NCI-H1105 (cell line): ENCODE measurements at regions not wholly inside any gene's neighbourhood (a gene's known extent, or its start where the extent isn't known, plus 50 kb on each side); places are given as distances from the start of the nearest gene placed in this dataset.

ENCODE experiments used
- DNase-seq: peaks from one replicate; lab custom pipeline; 2025; lab: John Stamatoyannopoulos, UW

DNA sequence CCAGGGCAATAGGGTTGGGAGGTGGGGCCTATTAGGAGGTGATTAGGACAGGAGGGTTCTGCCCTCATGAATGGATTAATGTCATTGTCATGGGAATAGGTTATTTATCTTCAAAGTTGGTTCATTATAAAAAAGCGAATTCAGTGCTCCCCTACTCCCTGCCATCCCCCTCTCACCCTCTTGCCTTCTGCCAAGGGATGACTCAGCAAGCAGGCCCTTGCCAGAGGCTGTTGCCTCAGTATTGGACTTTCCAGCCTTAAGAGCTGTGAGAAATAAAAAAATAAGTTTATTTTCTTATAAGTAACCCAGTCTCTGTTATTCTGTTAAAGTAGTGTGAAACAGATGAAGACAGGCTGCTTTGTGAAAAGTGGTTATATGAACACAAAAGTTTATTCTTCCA lies 381.1 kb upstream of the ZFP64 start:
- no peak for DNase-seq

DNA sequence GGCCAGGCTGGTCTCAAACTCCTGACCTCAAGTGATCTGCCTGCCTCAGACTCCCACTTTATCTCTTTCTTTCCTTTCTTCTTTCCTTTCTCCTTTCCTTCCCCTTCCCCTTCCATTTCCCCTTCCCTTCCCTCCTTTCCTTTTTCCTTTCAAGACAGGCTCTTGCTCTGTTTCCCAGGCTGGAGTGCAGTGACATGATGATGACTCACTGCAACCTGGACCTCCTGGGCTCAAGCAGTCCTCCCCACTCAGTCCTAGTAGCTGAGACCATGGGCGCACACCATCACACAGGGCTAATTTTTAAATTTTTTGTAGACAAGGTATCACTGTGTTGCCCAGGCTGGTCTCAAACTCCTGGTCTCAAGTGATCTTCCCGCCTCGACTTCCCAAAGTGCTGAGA lies 377.6 kb upstream of the ZFP64 start:
- no peak for DNase-seq

DNA sequence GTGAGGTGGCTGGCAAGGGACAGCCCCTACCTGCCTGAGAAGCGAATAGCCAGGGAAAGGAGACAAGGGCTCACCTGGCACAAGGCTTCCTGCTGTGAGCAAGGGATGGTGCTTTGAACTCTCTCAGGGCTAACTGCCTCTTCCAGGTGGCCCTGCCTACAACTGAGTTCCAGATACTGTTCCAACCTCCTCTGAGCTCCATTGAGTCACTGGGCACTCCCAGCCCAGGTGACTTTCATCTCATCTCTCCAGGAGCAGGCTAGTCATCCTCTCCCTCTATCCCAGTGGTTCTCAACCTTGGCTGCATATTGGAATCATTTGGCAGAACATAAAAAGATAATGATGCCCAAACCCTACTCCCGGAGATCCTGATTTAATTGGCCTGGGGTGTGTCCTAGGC lies 374.0 kb upstream of the ZFP64 start:
- DNase-seq: no peak

DNA sequence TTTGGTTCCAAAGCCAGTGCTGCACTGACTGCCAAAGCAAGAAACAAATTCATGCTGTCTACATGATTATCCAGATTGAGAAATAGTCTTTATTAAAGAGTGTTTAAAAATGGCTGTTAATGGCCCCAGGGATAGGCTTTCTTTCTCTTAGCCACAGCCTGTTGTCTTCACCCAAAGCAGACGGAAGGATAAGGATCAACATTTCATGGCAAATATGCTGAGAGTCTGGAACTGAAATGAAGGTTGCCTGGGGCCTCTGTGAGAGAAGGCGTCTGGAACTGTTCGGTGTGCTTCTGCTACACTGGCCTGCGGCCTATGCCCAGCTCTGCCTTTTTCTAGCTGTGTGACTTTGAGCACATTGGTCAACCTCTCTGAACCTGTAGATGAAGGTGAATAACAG lies 373.0 kb upstream of the ZFP64 start:
- no peak for DNase-seq

DNA sequence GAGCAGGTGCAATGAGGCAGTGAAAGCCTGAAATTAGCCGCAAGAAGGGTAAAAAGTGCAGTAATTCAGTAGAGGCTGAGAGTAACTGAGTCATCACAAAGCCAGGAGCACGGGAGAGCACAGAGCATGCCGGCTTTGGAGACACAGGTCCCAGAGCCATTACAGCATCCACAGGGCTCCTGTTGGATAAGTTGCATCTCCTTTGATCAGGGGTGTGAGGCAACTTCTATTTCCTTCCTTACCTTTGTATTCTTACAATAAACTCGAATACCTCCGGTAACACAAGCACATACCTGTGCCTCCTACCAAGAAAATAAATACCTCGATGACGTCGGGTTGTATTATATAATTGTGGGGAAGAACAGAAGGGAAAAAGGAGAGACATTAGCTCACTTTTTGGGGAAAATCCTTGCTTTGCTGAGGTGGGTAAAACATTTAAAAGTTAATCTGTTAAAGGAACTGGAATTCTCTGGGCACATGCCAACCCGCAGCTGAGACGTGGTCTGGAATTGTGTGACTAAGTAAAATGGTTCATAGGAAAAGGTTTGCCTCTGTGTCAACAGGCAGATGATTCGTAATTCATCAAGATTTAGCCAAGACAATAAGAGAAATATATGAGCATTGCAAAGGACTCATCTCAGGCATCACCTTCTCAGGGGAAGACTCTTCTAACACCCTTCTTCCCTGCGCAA lies 360.7 kb upstream of the ZFP64 start:
- DNase-seq: no peak

DNA sequence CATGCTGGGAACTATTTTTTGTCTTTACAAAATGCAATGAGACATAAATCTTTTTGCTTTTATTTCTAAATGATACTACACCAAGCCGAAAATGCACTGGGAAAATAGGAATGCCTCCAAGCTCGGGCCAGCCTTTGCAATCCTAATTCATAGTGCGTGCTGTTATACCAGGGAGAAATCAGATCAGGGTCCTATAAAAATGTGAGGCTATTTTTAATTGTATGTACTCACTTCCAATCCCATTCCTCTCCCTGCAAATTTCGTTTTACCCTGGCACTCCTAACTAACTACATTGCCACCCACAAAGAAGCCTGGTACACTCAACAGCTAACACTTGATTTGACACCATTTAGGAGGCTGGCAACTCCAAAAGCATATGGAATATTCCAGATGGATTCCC lies 350.6 kb upstream of the ZFP64 start:
- no peak for DNase-seq

DNA sequence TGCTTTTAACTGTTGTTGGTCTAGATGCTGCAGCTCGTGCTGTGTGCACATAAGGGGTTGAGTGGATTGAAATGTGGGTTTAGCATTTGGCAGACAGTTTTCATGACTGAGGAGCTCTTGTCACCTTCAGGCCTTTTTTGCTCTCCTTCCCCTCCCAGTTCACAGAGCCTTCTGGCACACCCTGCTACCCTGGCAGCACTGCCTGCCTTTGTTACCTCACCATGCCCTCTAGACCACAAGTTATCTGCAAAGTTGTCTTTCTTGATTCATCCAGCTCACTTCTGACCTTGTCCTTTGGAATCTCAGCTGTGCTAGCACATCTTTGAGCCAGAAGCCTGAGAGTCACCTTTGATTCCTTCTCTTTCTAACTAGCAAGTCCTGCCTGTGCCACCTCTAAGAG lies 348.9 kb upstream of the ZFP64 start:
- no peak for DNase-seq

DNA sequence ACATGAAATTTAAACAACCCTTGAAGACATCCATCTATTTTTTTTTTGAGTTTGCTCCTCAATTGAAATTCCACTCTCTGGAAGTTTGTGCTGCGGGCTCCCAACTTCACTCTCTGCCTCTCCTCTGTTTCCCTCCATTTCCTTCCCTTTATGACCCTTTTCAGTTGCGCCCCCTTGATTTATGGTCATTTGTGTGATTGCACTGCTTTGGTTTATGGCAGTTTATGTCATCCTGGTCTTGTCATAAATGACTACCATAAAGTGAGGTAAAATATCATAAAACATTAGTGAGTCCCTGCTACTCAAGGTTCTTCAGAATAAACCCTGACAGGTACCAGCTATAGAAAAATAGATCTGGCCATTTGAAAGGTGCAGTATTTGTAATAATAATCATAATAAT lies 348.3 kb upstream of the ZFP64 start:
- no peak for DNase-seq

DNA sequence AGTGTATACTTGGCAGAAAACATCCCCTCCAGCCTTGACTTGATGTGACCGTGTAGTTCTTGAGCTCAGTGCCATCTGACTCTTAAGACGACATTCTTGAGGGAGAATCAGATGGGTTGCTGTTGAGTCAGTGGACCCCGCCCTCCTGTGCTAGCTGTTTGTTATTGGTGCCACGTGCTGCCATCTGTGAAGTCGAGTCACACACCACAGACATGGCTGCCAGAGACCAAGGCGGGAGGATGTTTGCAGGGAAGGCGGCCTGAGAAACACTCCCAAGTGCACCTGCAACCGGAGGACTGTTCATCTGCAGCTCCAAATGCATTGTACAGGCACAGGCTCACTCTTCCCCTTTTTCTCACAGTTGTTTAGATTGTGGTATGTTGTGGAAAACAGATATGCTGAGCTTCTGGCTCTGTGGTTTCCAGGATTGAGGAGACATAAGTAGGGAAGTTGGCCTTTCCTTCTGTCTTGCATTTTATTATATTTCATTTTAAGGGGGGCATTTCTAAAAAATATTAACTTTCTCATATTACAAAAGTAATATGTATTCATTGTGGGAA lies 345.3 kb upstream of the ZFP64 start:
- DNase-seq: no peak

DNA sequence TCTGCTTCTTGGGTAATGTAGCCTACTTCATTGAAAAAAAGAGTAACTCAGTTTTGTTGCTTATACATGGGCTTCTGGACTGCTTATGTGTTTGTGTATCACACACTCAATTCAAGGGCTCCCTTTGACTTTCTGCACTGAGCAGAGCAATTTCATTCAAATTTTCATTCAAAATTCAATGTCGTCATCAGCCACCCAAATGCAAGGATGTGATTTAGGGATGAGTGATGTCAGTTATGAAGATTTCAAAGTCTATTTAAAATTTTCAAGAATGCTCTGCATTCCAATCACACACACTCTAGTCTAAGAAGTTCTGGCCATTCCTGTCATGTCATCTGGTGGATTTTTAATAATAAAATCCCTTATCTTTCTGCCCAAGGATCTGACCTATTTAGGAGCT lies 344.5 kb upstream of the ZFP64 start:
- DNase-seq: no peak

DNA sequence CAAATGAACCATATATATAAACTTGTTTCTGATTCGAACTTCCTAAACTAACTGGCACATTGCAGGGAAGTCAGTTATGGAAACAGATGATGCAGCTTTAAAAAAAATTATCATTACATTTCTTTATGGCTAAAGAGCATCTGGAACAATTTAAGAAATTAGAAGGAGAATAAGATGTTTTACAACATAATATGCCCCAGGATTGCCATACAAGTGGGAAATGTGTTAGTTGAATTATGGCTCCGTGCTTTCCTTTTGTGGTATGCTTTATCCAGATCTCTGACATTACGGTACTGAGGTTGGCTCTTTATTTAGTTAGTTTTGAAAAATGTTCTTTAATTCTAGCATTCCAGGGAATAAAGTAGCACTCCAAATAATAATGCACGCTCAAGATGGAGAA lies 343.0 kb upstream of the ZFP64 start:
- no peak for DNase-seq

DNA sequence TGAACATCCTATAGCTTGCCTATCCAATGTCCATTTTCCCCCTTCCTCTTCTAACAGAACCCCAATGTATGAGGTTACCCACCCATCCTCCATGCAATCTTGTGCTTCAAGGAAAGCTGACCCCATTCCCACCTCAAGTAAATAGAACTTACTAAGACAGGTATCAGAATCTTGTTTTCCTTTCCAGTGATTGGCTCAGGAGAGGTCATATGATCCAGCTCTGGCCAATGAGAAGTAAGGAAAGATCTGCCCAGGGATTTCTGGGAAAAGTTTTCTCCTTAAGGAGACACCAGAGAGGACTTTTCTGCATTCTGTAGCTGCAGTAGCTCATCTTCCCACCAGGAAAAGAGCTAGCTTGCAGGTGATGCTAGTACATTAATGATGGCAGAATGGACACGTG lies 341.8 kb upstream of the ZFP64 start:
- no peak for DNase-seq

DNA sequence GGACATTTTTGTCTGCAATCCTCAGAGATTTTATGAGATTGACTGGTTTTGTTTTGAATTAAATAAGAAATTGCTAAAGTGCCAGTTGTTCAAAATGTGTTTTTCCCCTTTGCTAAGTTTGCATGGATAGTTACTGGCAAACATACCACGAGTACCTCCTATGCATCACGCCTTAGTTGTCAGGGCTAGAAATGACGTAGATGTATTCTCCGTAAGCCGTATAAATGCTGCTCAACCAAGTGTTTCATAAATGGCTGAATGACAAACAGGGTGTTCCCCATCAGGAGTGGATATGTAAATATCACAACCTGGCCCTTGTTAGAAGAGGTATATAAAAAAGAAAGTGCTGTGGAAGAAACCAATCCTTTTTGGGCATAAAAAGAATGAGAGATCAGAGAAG lies 341.1 kb upstream of the ZFP64 start:
- DNase-seq: no peak

DNA sequence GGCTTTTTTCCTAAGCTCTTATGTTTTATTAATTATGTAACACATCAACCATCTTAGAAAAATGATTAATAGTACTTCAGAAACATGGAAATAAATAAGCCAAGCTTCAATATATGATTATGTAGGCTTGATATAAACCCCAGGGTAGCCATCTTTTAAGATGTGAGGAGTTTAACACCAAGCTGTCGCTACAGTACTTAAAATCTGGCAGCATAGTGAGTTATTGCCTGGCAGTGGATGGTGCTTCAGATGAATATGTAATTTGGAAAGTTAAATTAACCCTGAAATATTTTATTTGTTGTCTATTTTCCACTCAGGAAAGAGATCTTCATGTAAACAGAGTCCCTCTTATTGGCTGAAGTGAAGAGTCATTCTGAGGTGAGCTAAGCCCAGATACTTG lies 339.0 kb upstream of the ZFP64 start:
- DNase-seq: no peak

DNA sequence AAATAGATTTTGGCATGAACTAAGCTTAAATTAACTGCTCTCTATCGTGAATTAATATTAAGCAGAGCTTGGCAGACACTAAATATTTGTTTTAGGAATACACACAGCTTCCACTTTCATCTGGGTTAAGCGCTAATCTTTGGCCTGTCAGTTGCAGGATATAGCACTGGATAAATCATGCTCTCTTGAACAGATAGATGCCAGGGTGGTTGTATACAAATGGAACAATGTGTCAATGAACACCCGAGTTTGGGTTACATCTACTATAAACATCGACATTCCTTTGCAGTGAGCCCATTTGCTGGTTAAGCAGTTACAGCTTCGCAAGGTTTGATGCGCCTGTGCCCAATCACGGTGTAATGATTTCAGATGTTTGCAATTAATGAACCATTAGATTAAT lies 338.2 kb upstream of the ZFP64 start:
- DNase-seq: no peak

DNA sequence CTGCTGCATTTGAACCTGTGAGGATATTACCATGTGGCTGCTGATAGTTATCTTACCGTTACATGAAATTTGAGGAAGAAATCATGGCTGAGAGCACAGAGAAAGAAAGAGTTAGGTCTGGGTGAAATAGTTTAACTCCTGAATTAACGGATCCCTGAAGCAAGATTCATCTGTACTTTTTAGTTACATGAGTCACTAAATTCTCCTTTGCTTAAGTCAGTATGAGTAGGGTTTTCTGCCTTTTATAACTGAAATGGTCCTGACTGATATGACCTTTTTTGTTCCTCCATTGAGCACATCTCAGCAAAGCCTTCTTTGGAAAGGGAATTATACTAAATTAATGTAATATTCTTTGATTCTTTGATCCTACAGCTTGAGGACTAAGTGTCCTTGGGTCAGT lies 333.3 kb upstream of the ZFP64 start:
- no peak for DNase-seq

DNA sequence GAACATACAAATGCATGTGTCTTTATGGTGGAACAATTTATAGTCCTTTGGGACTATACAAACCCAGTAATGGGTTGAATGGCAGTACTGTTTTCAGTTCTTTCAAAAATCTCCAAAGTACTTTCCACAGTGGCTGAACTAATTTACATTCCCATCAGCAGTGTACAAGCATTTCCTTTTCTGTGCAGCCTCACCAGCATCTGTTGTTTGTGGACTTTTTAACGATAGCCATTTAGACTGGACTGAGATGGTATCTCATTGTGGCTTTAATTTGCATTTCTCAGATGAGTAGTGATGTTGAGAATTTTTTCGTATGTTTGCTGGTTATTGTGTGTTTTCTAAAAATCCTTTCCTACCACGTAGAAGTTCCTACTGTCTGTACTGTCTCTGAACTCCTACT lies 327.2 kb upstream of the ZFP64 start:
- no peak for DNase-seq

DNA sequence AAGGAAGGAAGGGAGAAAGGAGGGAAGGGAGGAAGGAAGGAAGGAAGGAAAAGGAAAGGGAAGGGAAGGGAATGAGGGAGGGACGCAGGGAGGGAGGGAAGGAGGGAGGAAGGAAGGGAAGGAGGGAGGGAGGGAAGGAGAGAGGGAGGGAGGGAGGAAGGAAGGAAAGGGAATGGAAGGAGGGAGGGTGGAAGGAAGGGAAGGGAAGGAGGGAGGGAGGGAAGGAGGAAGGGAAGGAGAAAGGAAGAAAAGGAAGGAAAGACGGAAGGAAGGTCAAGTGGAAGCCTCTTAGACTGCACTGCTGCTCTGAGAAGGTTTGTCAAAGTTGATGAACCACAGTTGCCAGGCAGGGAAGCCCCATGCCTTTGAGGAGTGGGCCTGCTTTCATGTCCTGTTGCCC lies 324.3 kb upstream of the ZFP64 start:
- no peak for DNase-seq

DNA sequence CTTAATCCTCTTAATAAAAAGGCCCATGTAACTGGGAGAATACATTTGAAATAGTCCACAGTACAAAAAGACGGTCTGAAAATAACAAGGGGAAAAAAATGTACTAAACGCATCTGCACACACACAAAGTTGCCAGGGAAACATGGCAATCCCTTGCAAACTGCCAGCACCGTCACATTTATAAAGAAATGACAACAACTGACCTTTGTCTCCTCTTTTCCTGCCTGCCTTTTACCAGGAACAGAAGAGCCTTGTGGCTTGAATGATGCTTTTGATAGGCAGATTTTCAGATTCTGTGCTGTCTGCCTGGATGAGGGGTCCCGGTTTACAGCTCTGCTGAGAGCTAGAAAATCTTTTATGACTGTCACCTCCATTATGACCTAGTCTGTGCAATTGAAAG lies 308.6 kb upstream of the ZFP64 start:
- DNase-seq: no peak

DNA sequence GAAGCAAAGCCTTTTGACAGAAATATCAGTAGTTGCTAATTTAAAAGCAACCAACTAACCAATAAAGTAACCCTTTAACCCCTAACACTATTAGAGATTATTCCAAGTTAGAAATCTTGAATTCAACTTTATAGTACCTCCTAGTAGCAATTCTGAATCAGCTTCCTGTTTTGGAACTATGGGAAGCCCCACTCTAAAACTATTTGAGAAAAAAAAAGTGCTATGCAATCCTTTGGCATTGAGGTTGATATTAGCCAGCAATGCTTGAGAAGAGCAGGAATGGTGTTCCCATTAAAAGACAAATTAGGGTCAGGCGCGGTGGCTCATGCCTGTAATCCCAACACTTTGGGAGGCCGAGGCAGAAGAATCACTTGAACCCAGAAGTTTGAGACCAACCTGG lies 306.2 kb upstream of the ZFP64 start:
- no peak for DNase-seq

DNA sequence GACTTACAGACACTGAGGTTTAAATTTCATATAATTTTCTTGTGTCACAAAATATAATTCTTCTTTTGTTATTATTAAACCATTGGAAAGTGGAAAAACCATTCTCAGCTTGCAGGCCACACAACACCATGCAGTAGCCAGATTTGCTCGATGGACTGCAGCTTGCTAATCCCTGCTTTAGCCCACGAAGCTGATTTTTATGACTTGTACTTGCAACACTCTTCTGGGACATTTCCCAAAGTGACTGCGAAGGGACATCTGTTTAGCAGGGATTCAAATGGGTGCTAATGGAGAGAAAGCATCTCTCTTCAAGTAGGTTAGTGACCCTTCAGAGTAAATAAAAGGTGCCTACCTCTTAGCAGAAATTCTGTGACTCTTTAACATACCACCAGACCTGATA lies 304.6 kb upstream of the ZFP64 start:
- no peak for DNase-seq

DNA sequence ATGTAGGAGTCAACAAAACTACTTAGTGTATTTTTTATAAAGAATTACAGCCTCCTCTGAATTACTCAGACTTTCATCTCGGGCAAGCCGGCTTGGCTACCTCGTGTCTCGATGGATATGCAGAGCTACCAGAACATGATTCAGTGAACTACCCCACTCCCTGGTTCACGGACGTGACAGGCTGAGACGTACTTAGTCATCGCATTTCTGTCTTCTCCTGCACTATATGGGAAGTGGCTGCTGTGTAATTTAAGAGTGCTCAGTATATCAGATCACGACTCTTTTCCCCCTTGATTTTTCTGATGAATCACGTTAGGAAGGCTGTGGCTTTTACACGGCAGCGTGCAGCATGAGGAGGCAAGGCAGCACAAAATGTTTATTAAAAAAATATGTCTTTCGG lies 302.7 kb upstream of the ZFP64 start:
- no peak for DNase-seq

DNA sequence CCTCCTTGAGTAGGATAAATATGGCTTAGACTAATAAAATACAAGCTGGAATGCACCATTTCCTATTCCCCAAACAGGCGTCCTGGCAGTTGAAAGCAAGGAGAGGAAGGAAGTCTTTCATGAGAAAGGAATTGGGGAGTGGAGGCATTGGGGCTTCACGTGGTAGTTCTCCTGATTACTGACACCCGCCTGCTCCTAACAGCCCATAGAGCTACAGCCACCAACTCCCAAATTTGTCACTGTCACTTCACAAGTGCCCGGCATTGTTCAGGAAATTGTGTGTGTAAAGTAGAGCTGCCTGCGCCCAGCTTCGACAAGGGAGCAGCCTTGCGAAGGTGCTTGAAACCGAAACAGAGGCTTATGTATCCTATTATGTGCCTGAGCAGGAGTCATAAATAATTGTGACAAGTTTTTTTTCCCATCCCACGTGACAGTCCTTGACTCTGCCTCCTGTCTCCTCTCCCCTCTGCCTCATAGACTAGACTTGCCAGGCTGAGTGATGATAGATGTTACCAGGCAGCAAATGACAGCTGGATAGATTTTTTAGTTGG lies 301.7 kb upstream of the ZFP64 start:
- DNase-seq: peak; percentile 94

DNA sequence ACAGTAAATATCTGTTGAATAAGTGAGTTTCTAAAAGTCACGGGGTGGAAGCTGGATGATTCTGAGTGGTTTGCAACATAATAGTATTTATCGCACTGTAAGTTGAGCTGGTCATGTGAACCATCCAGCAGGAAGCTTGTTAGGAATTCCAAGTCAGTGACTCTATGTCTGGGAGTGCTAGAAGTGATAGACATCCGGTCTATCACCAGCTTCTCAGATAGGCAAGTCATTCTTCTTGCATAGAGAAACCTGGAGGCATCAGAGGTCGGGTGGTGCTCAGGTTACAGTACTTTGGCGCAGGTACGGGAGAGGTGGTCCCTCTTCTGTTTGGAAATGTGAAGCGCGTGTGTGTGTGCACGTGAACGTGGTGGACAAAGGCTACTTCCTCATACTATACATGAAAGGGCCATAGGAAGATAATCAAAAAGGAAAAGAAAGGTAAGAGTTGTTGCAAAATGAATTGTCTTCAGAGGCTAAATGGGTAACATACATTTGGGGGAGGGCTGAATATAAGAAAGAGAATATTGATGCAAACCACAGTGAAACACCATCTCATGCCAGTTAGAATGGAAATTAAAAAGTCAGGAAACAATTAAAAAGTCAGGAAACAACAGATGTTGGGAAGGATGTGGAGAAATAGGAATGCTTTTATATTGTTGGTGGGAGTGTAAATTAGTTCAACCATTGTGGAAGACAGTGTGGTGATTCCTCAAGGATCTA lies 299.3 kb upstream of the ZFP64 start:
- DNase-seq: no peak
